ENCODE measurements at regions not wholly inside any gene's neighbourhood (a gene's known extent, or its start where the extent isn't known, plus 50 kb on each side); places are given as distances from the start of the nearest gene placed in this dataset.

- H3K36me3 ChIP-seq (ENCODE audit: control insufficient read depth in 2 of 2, extremely low read depth in 1 of 2, insufficient read depth in 2 of 2, low read length in 2 of 2): no peaks in the 10 kb centered on the region
- H3K4me1 ChIP-seq (ENCODE audit: control insufficient read depth, extremely low read depth, insufficient read depth, low read length): peaks cover 2% of the 10 kb centered on the region
- no peaks in the 10 kb centered on the region for H4K20me1 ChIP-seq (ENCODE audit: control insufficient read depth, extremely low read depth, insufficient read depth, low read length)
- FAIRE-seq (no peak), DNase-seq (ENCODE audit: low read depth, low spot score) (no peak)
- H3K9me3 ChIP-seq (ENCODE audit: control insufficient read depth, low read depth, low read length): no peaks in the 10 kb centered on the region
- no peak overlapping the region for H3K9ac ChIP-seq (ENCODE audit: control insufficient read depth, extremely low read depth, insufficient read depth, low read length)
- H3K27ac ChIP-seq (ENCODE audit: control insufficient read depth, insufficient read depth, low read length): no peak overlapping the region
- H3K4me3 ChIP-seq (ENCODE audit: control insufficient read depth in 2 of 3, extremely low read depth in 1 of 3, insufficient read depth in 2 of 3, low read depth in 1 of 3, low read length in 3 of 3): no peak overlapping the region
- H3K9me1 ChIP-seq (ENCODE audit: control insufficient read depth, extremely low read depth, insufficient read depth, low read length): no peaks in the 10 kb centered on the region
- H3K79me2 ChIP-seq (ENCODE audit: control insufficient read depth, insufficient read depth, low read length): no peaks in the 10 kb centered on the region
- no peak for TF ChIP-seq EZH2 (IDR thresholded peaks at IDR 0.05; ENCODE audit: low read length)
- TF ChIP-seq CTCF (optimal IDR thresholded peaks at IDR 0.05 in 1 of 3, IDR thresholded peaks at IDR 0.05 in 1 of 3, conservative IDR thresholded peaks at IDR 0.05 in 1 of 3; ENCODE audit: extremely low read depth in 1 of 3, insufficient read depth in 2 of 3, low read length in 3 of 3): no peak
- dilution Hi-C loops (cut with MboI; ENCODE audit: extremely low pct_ligation_motif_present, low sequenced_read_pairs): no loop called here
- H3K4me2 ChIP-seq (ENCODE audit: control insufficient read depth, extremely low read depth, insufficient read depth, low read depth, low read length): no peak overlapping the region
- H3K27me3 ChIP-seq (ENCODE audit: control insufficient read depth, extremely low read depth, insufficient read depth, low read length): no peaks in the 10 kb centered on the region
- no peak overlapping the region for H2AFZ ChIP-seq (ENCODE audit: control insufficient read depth, low read length)
Measured at GRCh38 chr14:95420060-95420459, 96.4 kb downstream of the SYNE3 start.

GRCh38 chr14:95419569-95419968, 96.9 kb downstream of the SYNE3 start:
- DNase-seq (ENCODE audit: low read depth, low spot score) (no peak), FAIRE-seq (no peak)
- H3K9me1 ChIP-seq (ENCODE audit: control insufficient read depth, extremely low read depth, insufficient read depth, low read length): no peaks in the 10 kb centered on the region
- no peaks in the 10 kb centered on the region for H3K79me2 ChIP-seq (ENCODE audit: control insufficient read depth, insufficient read depth, low read length)
- dilution Hi-C loops (cut with MboI; ENCODE audit: extremely low pct_ligation_motif_present, low sequenced_read_pairs): no loop called here
- no peaks in the 10 kb centered on the region for H3K27me3 ChIP-seq (ENCODE audit: control insufficient read depth, extremely low read depth, insufficient read depth, low read length)
- no peak overlapping the region for H3K4me3 ChIP-seq (ENCODE audit: control insufficient read depth in 2 of 3, extremely low read depth in 1 of 3, insufficient read depth in 2 of 3, low read depth in 1 of 3, low read length in 3 of 3)
- no peak overlapping the region for H2AFZ ChIP-seq (ENCODE audit: control insufficient read depth, low read length)
- no peaks in the 10 kb centered on the region for H3K9me3 ChIP-seq (ENCODE audit: control insufficient read depth, low read depth, low read length)
- H3K36me3 ChIP-seq (ENCODE audit: control insufficient read depth in 2 of 2, extremely low read depth in 1 of 2, insufficient read depth in 2 of 2, low read length in 2 of 2): no peaks in the 10 kb centered on the region
- TF ChIP-seq EZH2 (IDR thresholded peaks at IDR 0.05; ENCODE audit: low read length): no peak
- H3K4me1 ChIP-seq (ENCODE audit: control insufficient read depth, extremely low read depth, insufficient read depth, low read length): peaks cover 2% of the 10 kb centered on the region
- no peaks in the 10 kb centered on the region for H4K20me1 ChIP-seq (ENCODE audit: control insufficient read depth, extremely low read depth, insufficient read depth, low read length)
- H3K4me2 ChIP-seq (ENCODE audit: control insufficient read depth, extremely low read depth, insufficient read depth, low read depth, low read length): no peak overlapping the region
- H3K27ac ChIP-seq (ENCODE audit: control insufficient read depth, insufficient read depth, low read length): no peak overlapping the region
- no peak overlapping the region for H3K9ac ChIP-seq (ENCODE audit: control insufficient read depth, extremely low read depth, insufficient read depth, low read length)

- no peaks in the 10 kb centered on the region for H3K79me2 ChIP-seq (ENCODE audit: control insufficient read depth, insufficient read depth, low read length)
- no peaks in the 10 kb centered on the region for H3K9me1 ChIP-seq (ENCODE audit: control insufficient read depth, extremely low read depth, insufficient read depth, low read length)
- no peaks in the 10 kb centered on the region for H4K20me1 ChIP-seq (ENCODE audit: control insufficient read depth, extremely low read depth, insufficient read depth, low read length)
- H3K4me2 ChIP-seq (ENCODE audit: control insufficient read depth, extremely low read depth, insufficient read depth, low read depth, low read length): no peak overlapping the region
- H3K9ac ChIP-seq (ENCODE audit: control insufficient read depth, extremely low read depth, insufficient read depth, low read length): no peak overlapping the region
- no peak for FAIRE-seq
- dilution Hi-C loops (cut with MboI; ENCODE audit: extremely low pct_ligation_motif_present, low sequenced_read_pairs): no loop called here
- no peaks in the 10 kb centered on the region for H3K36me3 ChIP-seq (ENCODE audit: control insufficient read depth in 2 of 2, extremely low read depth in 1 of 2, insufficient read depth in 2 of 2, low read length in 2 of 2)
- TF ChIP-seq CTCF (optimal IDR thresholded peaks at IDR 0.05 in 1 of 3, IDR thresholded peaks at IDR 0.05 in 1 of 3, conservative IDR thresholded peaks at IDR 0.05 in 1 of 3; ENCODE audit: extremely low read depth in 1 of 3, insufficient read depth in 2 of 3, low read length in 3 of 3) (no peak), EZH2 (IDR thresholded peaks at IDR 0.05; ENCODE audit: low read length) (no peak)
- no peaks in the 10 kb centered on the region for H3K9me3 ChIP-seq (ENCODE audit: control insufficient read depth, low read depth, low read length)
- no peak overlapping the region for H3K27ac ChIP-seq (ENCODE audit: control insufficient read depth, insufficient read depth, low read length)
- no peak overlapping the region for H2AFZ ChIP-seq (ENCODE audit: control insufficient read depth, low read length)
- no peak overlapping the region for H3K4me3 ChIP-seq (ENCODE audit: control insufficient read depth in 2 of 3, extremely low read depth in 1 of 3, insufficient read depth in 2 of 3, low read depth in 1 of 3, low read length in 3 of 3)
- H3K4me1 ChIP-seq (ENCODE audit: control insufficient read depth, extremely low read depth, insufficient read depth, low read length): peaks cover 2% of the 10 kb centered on the region
- H3K27me3 ChIP-seq (ENCODE audit: control insufficient read depth, extremely low read depth, insufficient read depth, low read length): no peaks in the 10 kb centered on the region
- DNase-seq (ENCODE audit: low read depth, low spot score): no peak
Measured at GRCh38 chr14:95418858-95419257, 97.6 kb downstream of the SYNE3 start.

Measured in keratinocyte (primary cell).